Endothelial cell of umbilical vein (primary cell): ENCODE measurements at regions not wholly inside any gene's neighbourhood (a gene's known extent, or its start where the extent isn't known, plus 50 kb on each side); places are given as distances from the start of the nearest gene placed in this dataset.

Experiments
- BruUV-seq: library from RNA; stranded (reverse); fragments of 400-500 nt; replicated peaks from 2 replicates; lab custom pipeline; 2021; lab: Mats Ljungman, UMichigan
- CTCF ChIA-PET: fragments of 300-600, 350-600 bp; sonication (Branson Sonifier 250); formaldehyde crosslinking; loops from one replicate; lab custom pipeline; 2021; ENCODE audit warnings: antibody characterized with exemption, inconsistent platforms; lab: Charles Lee
- POLR2A ChIA-PET: fragments of 300-600, 350-600 bp; sonication (Branson Sonifier 250); formaldehyde crosslinking; loops from one replicate; lab custom pipeline; 2021; ENCODE audit warnings: antibody characterized with exemption, inconsistent platforms; lab: Charles Lee
- DNase-seq: peaks from one replicate; pipeline ENCODE4 v3.0.0-alpha.2; 2011; ENCODE audit warnings: low read depth, low spot score
- FAIRE-seq: peaks from 2 replicates; lab custom pipeline; 2011; peaks lifted over from hg19 to GRCh38; lab: Jason Lieb, UNC
- H2AFZ ChIP-seq: 2 replicates; pipeline ENCODE4 v1.6.0; 2012; ENCODE audit warnings: low read depth, low read length, control low read depth, inconsistent platforms
- H3K27ac ChIP-seq: 2 replicates; pipeline ENCODE4 v1.5.1; 2011; ENCODE audit warnings: low read depth, mild to moderate bottlenecking, control low read depth, low read length, moderate library complexity; ENCODE audit not compliant: insufficient read depth
- H3K27me3 ChIP-seq, 2 experiments: 2 replicates each; pipeline versions ENCODE4 v1.6.0 to v1.6.1; 2011; ENCODE audit warnings: low read length in 2 of 2, mixed read lengths in 1 of 2; ENCODE audit not compliant: control insufficient read depth in 2 of 2, insufficient read depth in 2 of 2
- H3K36me3 ChIP-seq, 2 experiments: 2 replicates in 1 of 2; 3 replicates in 1 of 2; pipeline ENCODE4 v1.5.1; 2011; ENCODE audit warnings: low read length in 2 of 2, mild to moderate bottlenecking in 1 of 2, moderate library complexity in 1 of 2; ENCODE audit not compliant: control insufficient read depth in 2 of 2, insufficient read depth in 2 of 2; ENCODE audit errors: extremely low read depth in 1 of 2
- H3K4me1 ChIP-seq: 3 replicates; pipeline ENCODE4 v1.5.1; 2011; ENCODE audit warnings: mild to moderate bottlenecking, low read length; ENCODE audit not compliant: control insufficient read depth, insufficient read depth; ENCODE audit errors: extremely low read depth
- H3K4me2 ChIP-seq: 2 replicates; pipeline ENCODE4 v1.6.1; 2011; ENCODE audit warnings: low read length, control low read depth, mixed read lengths; ENCODE audit not compliant: insufficient read depth
- H3K4me3 ChIP-seq, 3 experiments: fragments of 200-600 bp in 1 of 3; sonication (generic), shearing (Covaris generic) in 1 of 3; replicated peaks in 1 of 3; 2 replicates each; pipeline ENCODE4 v1.5.1; 2011 to 2016; ENCODE audit warnings: control low read depth in 3 of 3, low read length in 3 of 3, mild to moderate bottlenecking in 2 of 3, inconsistent platforms in 1 of 3, low read depth in 1 of 3, moderate library complexity in 1 of 3; ENCODE audit not compliant: insufficient read depth in 1 of 3
- H3K79me2 ChIP-seq: 2 replicates; pipeline ENCODE4 v1.6.0; 2012; ENCODE audit warnings: low read length, inconsistent platforms; ENCODE audit not compliant: control insufficient read depth, insufficient read depth
- H3K9ac ChIP-seq: replicated peaks from 2 replicates; pipeline ENCODE3; 2011; ENCODE audit warnings: low read length, control low read depth; ENCODE audit not compliant: insufficient read depth; ENCODE audit errors: extremely low read depth
- H3K9me1 ChIP-seq: replicated peaks from 3 replicates; pipeline ENCODE4 v1.6.0; 2011; ENCODE audit warnings: mild to moderate bottlenecking, low read length; ENCODE audit not compliant: control insufficient read depth, insufficient read depth; ENCODE audit errors: extremely low read depth
- H3K9me3 ChIP-seq: replicated peaks from 2 replicates; pipeline ENCODE4 v1.5.1; 2012; ENCODE audit warnings: low read length, inconsistent platforms; ENCODE audit not compliant: control insufficient read depth, insufficient read depth
- H4K20me1 ChIP-seq: replicated peaks from 2 replicates; pipeline ENCODE3; 2011; ENCODE audit warnings: mild to moderate bottlenecking, low read length; ENCODE audit not compliant: control insufficient read depth, insufficient read depth; ENCODE audit errors: extremely low read depth
- EZH2 ChIP-seq: IDR thresholded peaks from 2 replicates; pipeline ENCODE4 v1.6.1; 2012; ENCODE audit warnings: borderline replicate concordance, low read depth, mild to moderate bottlenecking, moderate library complexity, low read length, inconsistent platforms; ENCODE audit not compliant: severe bottlenecking
- FOS ChIP-seq: IDR thresholded peaks from 2 replicates; pipeline ENCODE4 v1.6.1; 2011; ENCODE audit warnings: mild to moderate bottlenecking, low read length, moderate library complexity, borderline replicate concordance; ENCODE audit not compliant: insufficient read depth
- GATA2 ChIP-seq: IDR thresholded peaks from 2 replicates; pipeline ENCODE4 v1.7.0; 2011; ENCODE audit warnings: low read depth, mild to moderate bottlenecking, moderate library complexity, mixed read lengths, low read length; ENCODE audit not compliant: insufficient read length, insufficient read depth
- JUN ChIP-seq: IDR thresholded peaks from 2 replicates; pipeline ENCODE4 v1.6.1; 2011; ENCODE audit warnings: borderline replicate concordance, low read depth; ENCODE audit not compliant: insufficient read length, insufficient read depth
- MYC ChIP-seq: IDR thresholded peaks from one replicate; pipeline ENCODE4 v1.6.1; 2011; ENCODE audit warnings: mild to moderate bottlenecking, low read depth, low read length
- POLR2A ChIP-seq: IDR thresholded peaks from 2 replicates; pipeline ENCODE4 v1.6.1; 2012; ENCODE audit warnings: low read depth, mild to moderate bottlenecking, control low read depth, low read length
- POLR2AphosphoS5 ChIP-seq: IDR thresholded peaks from 2 replicates; pipeline ENCODE4 v1.6.1; 2012; ENCODE audit warnings: low read depth, mild to moderate bottlenecking, control low read depth, low read length, moderate library complexity; ENCODE audit not compliant: insufficient read depth
- dilution Hi-C: fragments of 300-500 bp; cut with MboI; formaldehyde crosslinking; loops from one replicate; pipeline ENCODE4 v1.15.0; 2019; ENCODE audit warnings: low sequenced_read_pairs; ENCODE audit not compliant: extremely low pct_ligation_motif_present
- intact Hi-C: fragments of 100-400 bp; cut with micrococcal nuclease; formaldehyde crosslinking; loops from one replicate; pipeline ENCODE4 v1.10.0; 2022
- TF ChIP-seq, protein P1 (sequence below): IDR thresholded peaks from 2 replicates; pipeline ENCODE4 v1.6.1; 2011; ENCODE audit not compliant: insufficient read depth, insufficient read length
- TF ChIP-seq, protein P2 (sequence below), 2 donors: IDR thresholded peaks; 1 replicate in 1 of 2; 2 replicates in 1 of 2; pipeline ENCODE4 v1.5.1; 2011; ENCODE audit warnings: low read length in 2 of 2, mild to moderate bottlenecking in 2 of 2, moderate library complexity in 2 of 2, control low read depth in 1 of 2, inconsistent platforms in 1 of 2, low read depth in 1 of 2; ENCODE audit not compliant: insufficient read depth in 1 of 2; ENCODE audit errors: extremely low read depth in 1 of 2

- no TSS peak for BruUV-seq
- Histone ChIP-seq H4K20me1 (no peaks in the 10 kb centered on the region), H3K4me2 (no peak overlapping the region), H3K9me1 (no peaks in the 10 kb centered on the region), H3K27ac (no peak overlapping the region), H3K4me1 (no peaks in the 10 kb centered on the region), H3K9ac (no peak overlapping the region), H3K9me3 (no peaks in the 10 kb centered on the region), H2AFZ (no peak overlapping the region), H3K27me3 (no peaks in the 10 kb centered on the region), H3K79me2 (no peaks in the 10 kb centered on the region), H3K4me3 (no peak overlapping the region), H3K36me3 (peaks cover 0 to 5% of the 10 kb centered on the region in 2 experiments)
- TF ChIP-seq JUN (no peak), MYC (no peak), POLR2AphosphoS5 (no peak), GATA2 (no peak), EZH2 (no peak), FOS (no peak), POLR2A (no peak)
- TF ChIP-seq, protein P1, sequence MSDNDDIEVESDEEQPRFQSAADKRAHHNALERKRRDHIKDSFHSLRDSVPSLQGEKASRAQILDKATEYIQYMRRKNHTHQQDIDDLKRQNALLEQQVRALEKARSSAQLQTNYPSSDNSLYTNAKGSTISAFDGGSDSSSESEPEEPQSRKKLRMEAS: no peak
- TF ChIP-seq, protein P2, sequence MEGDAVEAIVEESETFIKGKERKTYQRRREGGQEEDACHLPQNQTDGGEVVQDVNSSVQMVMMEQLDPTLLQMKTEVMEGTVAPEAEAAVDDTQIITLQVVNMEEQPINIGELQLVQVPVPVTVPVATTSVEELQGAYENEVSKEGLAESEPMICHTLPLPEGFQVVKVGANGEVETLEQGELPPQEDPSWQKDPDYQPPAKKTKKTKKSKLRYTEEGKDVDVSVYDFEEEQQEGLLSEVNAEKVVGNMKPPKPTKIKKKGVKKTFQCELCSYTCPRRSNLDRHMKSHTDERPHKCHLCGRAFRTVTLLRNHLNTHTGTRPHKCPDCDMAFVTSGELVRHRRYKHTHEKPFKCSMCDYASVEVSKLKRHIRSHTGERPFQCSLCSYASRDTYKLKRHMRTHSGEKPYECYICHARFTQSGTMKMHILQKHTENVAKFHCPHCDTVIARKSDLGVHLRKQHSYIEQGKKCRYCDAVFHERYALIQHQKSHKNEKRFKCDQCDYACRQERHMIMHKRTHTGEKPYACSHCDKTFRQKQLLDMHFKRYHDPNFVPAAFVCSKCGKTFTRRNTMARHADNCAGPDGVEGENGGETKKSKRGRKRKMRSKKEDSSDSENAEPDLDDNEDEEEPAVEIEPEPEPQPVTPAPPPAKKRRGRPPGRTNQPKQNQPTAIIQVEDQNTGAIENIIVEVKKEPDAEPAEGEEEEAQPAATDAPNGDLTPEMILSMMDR (IDR thresholded peaks at IDR 0.05; ENCODE audit: extremely low read depth in 1 of 2, insufficient read depth in 1 of 2, low read depth in 1 of 2, low read length in 2 of 2): no peak
- DNase-seq: no peak
- dilution Hi-C loops: no loop called here
- ChIA-PET CTCF (interaction anchor here (1.2 kb wide), 1 partner anchor 17 kb away, joined by 4 read pairs; no protein-coding TSS in a partner anchor), POLR2A (no interaction called here)
- no peak for FAIRE-seq
- intact Hi-C loops: no loop called here
Measured at GRCh38 chr3:11696054-11696453, 52.3 kb upstream of the VGLL4 start.
